ENCODE measurements at regions not wholly inside any gene's neighbourhood (a gene's known extent, or its start where the extent isn't known, plus 50 kb on each side); places are given as distances from the start of the nearest gene placed in this dataset.

DNA sequence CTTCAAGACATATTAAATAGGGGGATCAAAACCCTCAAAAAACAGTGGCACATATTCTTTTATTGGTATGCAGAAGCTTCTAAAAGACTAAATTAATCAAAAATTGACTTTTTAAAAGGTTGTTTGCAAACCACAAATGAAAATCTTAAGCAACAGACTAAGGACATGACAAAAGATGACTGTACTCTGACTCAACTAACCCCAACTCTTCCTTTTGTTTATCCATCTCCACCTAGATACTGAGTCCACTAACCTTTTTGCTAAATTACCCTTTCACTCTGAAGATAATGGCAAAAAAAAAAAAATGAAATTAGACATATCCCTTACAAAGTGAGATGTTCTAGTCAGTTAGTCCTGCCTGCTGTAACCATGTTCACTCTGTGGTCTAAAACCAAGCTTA lies 91.6 kb upstream of the NLRP2B start:
- no peak overlapping the region for H3K9ac ChIP-seq (ENCODE audit: low read depth, low read length)
- H3K27ac ChIP-seq (ENCODE audit: insufficient read depth, low read length): no peak overlapping the region
- no peaks in the 10 kb centered on the region for H3K9me1 ChIP-seq (ENCODE audit: insufficient read depth, low read length)
- ChIA-PET POLR2A (ENCODE audit: unreplicated experiment) (interaction anchor here (0.6 kb wide), 1 partner anchor 14 kb away, joined by 3 read pairs; no protein-coding TSS in a partner anchor), CTCF (no interaction called here)
- H3K27me3 ChIP-seq (ENCODE audit: control insufficient read depth, insufficient read depth, low read length): no peaks in the 10 kb centered on the region
- no peaks in the 10 kb centered on the region for H4K20me1 ChIP-seq (ENCODE audit: insufficient read depth, low read length)
- intact Hi-C loops (cut with micrococcal nuclease): no loop called here
- no peak for ATAC-seq (ENCODE audit: low read depth)
- no peak overlapping the region for H2BK15ac ChIP-seq (ENCODE audit: low read depth, low read length)
- H3K14ac ChIP-seq (replicated peaks; ENCODE audit: low read depth, low read length): no peak overlapping the region
- TF ChIP-seq NFE2L2 (IDR thresholded peaks at IDR 0.05; ENCODE audit: low read depth, low read length): no peak
- TF ChIP-seq MAZ (IDR thresholded peaks at IDR 0.05; ENCODE audit: borderline replicate concordance, low read depth, low read length): no peak
- no peak for TF ChIP-seq CEBPB (IDR thresholded peaks at IDR 0.05; ENCODE audit: low read depth, low read length)
- dilution Hi-C loops (cut with HindIII; ENCODE audit: low sequenced_read_pairs, unreplicated experiment): no loop called here
- no peak overlapping the region for H2BK5ac ChIP-seq (ENCODE audit: low read depth, low read length, poor library complexity, severe bottlenecking)
- H4K91ac ChIP-seq (ENCODE audit: insufficient read depth, low read depth, low read length): no peak overlapping the region
- no peaks in the 10 kb centered on the region for H3K79me1 ChIP-seq (ENCODE audit: low read depth in 1 of 2, low read length in 2 of 2)
- no peak overlapping the region for H2AFZ ChIP-seq (replicated peaks; ENCODE audit: low read length, poor library complexity)
- H3K4me2 ChIP-seq (ENCODE audit: low read depth, low read length): no peak overlapping the region
- no peak overlapping the region for H3K56ac ChIP-seq (ENCODE audit: extremely low read depth, insufficient read depth, low read length)
- no peak overlapping the region for H3K4ac ChIP-seq (ENCODE audit: low read depth, low read length)
- no peak overlapping the region for H2AK5ac ChIP-seq (ENCODE audit: low read depth, low read length)
- BruUV-seq (replicated peaks): no TSS peak
- no peak overlapping the region for H2BK20ac ChIP-seq (ENCODE audit: low read depth, low read length)
- H2AK9ac ChIP-seq (replicated peaks; ENCODE audit: low read depth, low read length, poor library complexity): no peak overlapping the region
- no peak overlapping the region for H3K23ac ChIP-seq (ENCODE audit: low read depth, low read length)
- no peaks in the 10 kb centered on the region for H3K36me3 ChIP-seq (ENCODE audit: control insufficient read depth, insufficient read depth, low read length)
- H2BK120ac ChIP-seq (ENCODE audit: low read depth, low read length): no peak overlapping the region
- no peak overlapping the region for H3K18ac ChIP-seq (ENCODE audit: low read depth, low read length)
- no peak for DNase-seq
- no peak overlapping the region for H4K8ac ChIP-seq (ENCODE audit: low read depth in 2 of 2, low read length in 2 of 2)
- H3K4me3 ChIP-seq (ENCODE audit: insufficient read depth, low read depth, low read length): no peak overlapping the region
- H4K5ac ChIP-seq (ENCODE audit: low read depth, low read length): no peak overlapping the region
- in situ Hi-C loops (cut with MboI; ENCODE audit: low sequenced_read_pairs): no loop called here
- H3K9me3 ChIP-seq (ENCODE audit: control insufficient read depth, insufficient read depth, low read length): no peaks in the 10 kb centered on the region
- no peaks in the 10 kb centered on the region for H3K4me1 ChIP-seq (ENCODE audit: control insufficient read depth, insufficient read depth, low read length)
